ENCODE measurements at regions not wholly inside any gene's neighbourhood (a gene's known extent, or its start where the extent isn't known, plus 50 kb on each side); places are given as distances from the start of the nearest gene placed in this dataset.

GRCh38 chr6:145384503-145384902, 350.8 kb downstream of the EPM2A start:
- TF ChIP-seq CTCF (IDR thresholded peaks at IDR 0.05): no peak
- TF ChIP-seq POLR2A (IDR thresholded peaks at IDR 0.05): no peak
